Epithelial cell of esophagus (primary cell): ENCODE measurements at regions not wholly inside any gene's neighbourhood (a gene's known extent, or its start where the extent isn't known, plus 50 kb on each side); places are given as distances from the start of the nearest gene placed in this dataset.

ENCODE experiments used
- DNase-seq: peaks from one replicate; pipeline ENCODE4 v3.0.0; 2010; ENCODE audit warnings: low read depth
- H3K4me3 ChIP-seq: 2 replicates; pipeline ENCODE4 v1.5.1; 2011; ENCODE audit warnings: mild to moderate bottlenecking, low read length, control low read depth
- CTCF ChIP-seq: IDR thresholded peaks from 2 replicates; pipeline ENCODE4 v1.5.1; 2011; ENCODE audit warnings: low read depth, mild to moderate bottlenecking, low read length, control low read depth, inconsistent platforms; ENCODE audit not compliant: insufficient read depth; ENCODE audit errors: missing control alignments

GRCh38 chr7:96614154-96614867, 95.3 kb downstream of the SEM1 start:
- DNase-seq = no peak
- no peak for TF ChIP-seq CTCF
- no peak overlapping the region for H3K4me3 ChIP-seq

GRCh38 chr7:96612034-96612433, 97.6 kb downstream of the SEM1 start:
- DNase-seq = peak; percentile 82
- TF ChIP-seq CTCF = no peak
- no peak overlapping the region for H3K4me3 ChIP-seq

GRCh38 chr7:96605045-96605716, 104.5 kb downstream of the SEM1 start:
- H3K4me3 ChIP-seq = no peak overlapping the region
- TF ChIP-seq CTCF = no peak
- no peak for DNase-seq

- no peak for DNase-seq
- H3K4me3 ChIP-seq = no peak overlapping the region
- TF ChIP-seq CTCF = no peak
Observed at GRCh38 chr7:96599288-96599936, 110.2 kb downstream of the SEM1 start.

- H3K4me3 ChIP-seq = no peak overlapping the region
- TF ChIP-seq CTCF = no peak
- no peak for DNase-seq
Observed at GRCh38 chr7:96598421-96598820, 111.2 kb downstream of the SEM1 start.

GRCh38 chr7:96596120-96596826, 113.4 kb downstream of the SEM1 start:
- DNase-seq = peak; percentile 64
- TF ChIP-seq CTCF = peak; percentile 70
- no peak overlapping the region for H3K4me3 ChIP-seq
